ENCODE measurements at regions not wholly inside any gene's neighbourhood (a gene's known extent, or its start where the extent isn't known, plus 50 kb on each side); places are given as distances from the start of the nearest gene placed in this dataset.

GRCh38 chr5:58099257-58099656, 360.6 kb downstream of the PLK2 start:
- TF ChIP-seq, protein P1, sequence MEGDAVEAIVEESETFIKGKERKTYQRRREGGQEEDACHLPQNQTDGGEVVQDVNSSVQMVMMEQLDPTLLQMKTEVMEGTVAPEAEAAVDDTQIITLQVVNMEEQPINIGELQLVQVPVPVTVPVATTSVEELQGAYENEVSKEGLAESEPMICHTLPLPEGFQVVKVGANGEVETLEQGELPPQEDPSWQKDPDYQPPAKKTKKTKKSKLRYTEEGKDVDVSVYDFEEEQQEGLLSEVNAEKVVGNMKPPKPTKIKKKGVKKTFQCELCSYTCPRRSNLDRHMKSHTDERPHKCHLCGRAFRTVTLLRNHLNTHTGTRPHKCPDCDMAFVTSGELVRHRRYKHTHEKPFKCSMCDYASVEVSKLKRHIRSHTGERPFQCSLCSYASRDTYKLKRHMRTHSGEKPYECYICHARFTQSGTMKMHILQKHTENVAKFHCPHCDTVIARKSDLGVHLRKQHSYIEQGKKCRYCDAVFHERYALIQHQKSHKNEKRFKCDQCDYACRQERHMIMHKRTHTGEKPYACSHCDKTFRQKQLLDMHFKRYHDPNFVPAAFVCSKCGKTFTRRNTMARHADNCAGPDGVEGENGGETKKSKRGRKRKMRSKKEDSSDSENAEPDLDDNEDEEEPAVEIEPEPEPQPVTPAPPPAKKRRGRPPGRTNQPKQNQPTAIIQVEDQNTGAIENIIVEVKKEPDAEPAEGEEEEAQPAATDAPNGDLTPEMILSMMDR (IDR thresholded peaks at IDR 0.05) = no peak
- no peaks in the 10 kb centered on the region for H3K4me1 ChIP-seq

GRCh38 chr5:58094031-58094430, 365.9 kb downstream of the PLK2 start:
- DNase-seq (ENCODE audit: low spot score in 2 of 2) = no peak
- H3K4me3 ChIP-seq = no peak overlapping the region
- intact Hi-C loops (cut with DNase I) = no loop called here
- H3K4me1 ChIP-seq = no peaks in the 10 kb centered on the region
- H3K9me3 ChIP-seq = no peaks in the 10 kb centered on the region
- H3K36me3 ChIP-seq = no peaks in the 10 kb centered on the region
- TF ChIP-seq, protein P1 (IDR thresholded peaks at IDR 0.05) = no peak
- no peak overlapping the region for H3K27ac ChIP-seq
- no peaks in the 10 kb centered on the region for H3K27me3 ChIP-seq

More at GRCh38 chr5:58099257-58099656, 360.6 kb downstream of the PLK2 start:
- H3K36me3 ChIP-seq = no peaks in the 10 kb centered on the region
- H3K9me3 ChIP-seq = no peaks in the 10 kb centered on the region
- no peak overlapping the region for H3K27ac ChIP-seq
- no peak overlapping the region for H3K4me3 ChIP-seq
- no peak for DNase-seq (ENCODE audit: low spot score in 2 of 2)
- intact Hi-C loops (cut with DNase I) = no loop called here
- H3K27me3 ChIP-seq = no peaks in the 10 kb centered on the region

DNA sequence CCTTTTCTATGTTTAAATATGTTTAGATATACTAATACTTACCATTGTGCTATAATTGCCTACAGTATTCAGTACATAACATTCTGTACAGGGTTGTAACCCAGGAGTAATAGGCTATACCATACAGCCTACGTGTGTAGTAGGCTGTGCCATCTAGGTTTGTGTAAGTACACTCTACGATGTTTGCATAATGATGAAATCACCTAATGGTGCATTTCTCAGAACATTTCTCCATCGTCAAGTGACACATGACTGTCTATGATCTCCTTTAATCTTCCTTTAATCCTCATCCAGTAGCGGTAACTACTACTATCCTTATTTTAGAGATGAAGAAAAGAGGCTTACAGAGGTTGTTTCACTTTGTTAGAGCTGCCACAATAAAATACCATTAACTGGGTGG, 369.2 kb downstream of the PLK2 start:
- no peak for DNase-seq (ENCODE audit: low spot score in 2 of 2)
- H3K4me1 ChIP-seq = no peaks in the 10 kb centered on the region
- no peak overlapping the region for H3K27ac ChIP-seq
- H3K36me3 ChIP-seq = no peaks in the 10 kb centered on the region
- intact Hi-C loops (cut with DNase I) = no loop called here
- no peaks in the 10 kb centered on the region for H3K9me3 ChIP-seq
- H3K4me3 ChIP-seq = no peak overlapping the region
- no peaks in the 10 kb centered on the region for H3K27me3 ChIP-seq
- TF ChIP-seq, protein P1 (IDR thresholded peaks at IDR 0.05) = no peak

DNA sequence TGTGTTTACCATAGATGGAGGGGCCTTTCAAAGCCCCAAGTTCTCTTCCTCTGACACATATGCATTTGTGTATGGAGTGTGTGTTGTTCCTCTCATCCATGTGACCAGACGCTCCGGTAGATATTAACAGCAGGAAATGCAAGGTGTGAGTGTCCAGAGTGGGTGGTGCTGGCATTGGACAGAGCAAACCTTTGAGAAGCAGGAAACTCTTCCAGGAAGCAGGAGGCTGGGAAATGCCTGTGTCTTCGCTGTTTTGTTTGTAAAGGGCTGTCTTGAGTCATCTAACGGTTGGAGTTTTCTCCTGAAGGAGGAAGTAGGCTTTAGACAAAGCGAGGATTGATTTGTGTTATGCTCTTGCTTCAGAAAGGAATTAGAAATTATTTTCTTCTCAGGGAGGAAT, 370.9 kb downstream of the PLK2 start:
- Histone ChIP-seq H3K4me3 (no peak overlapping the region), H3K9me3 (no peaks in the 10 kb centered on the region), H3K27me3 (no peaks in the 10 kb centered on the region), H3K27ac (no peak overlapping the region), H3K4me1 (no peaks in the 10 kb centered on the region), H3K36me3 (no peaks in the 10 kb centered on the region)
- intact Hi-C loops (cut with DNase I) = no loop called here
- TF ChIP-seq, protein P1 (IDR thresholded peaks at IDR 0.05) = no peak
- DNase-seq (ENCODE audit: low spot score in 2 of 2) = no peak

GRCh38 chr5:58087905-58088304, 372.0 kb downstream of the PLK2 start:
- Histone ChIP-seq H3K27ac (no peak overlapping the region), H3K9me3 (no peaks in the 10 kb centered on the region), H3K27me3 (no peaks in the 10 kb centered on the region), H3K4me1 (no peaks in the 10 kb centered on the region), H3K36me3 (no peaks in the 10 kb centered on the region), H3K4me3 (no peak overlapping the region)
- TF ChIP-seq, protein P1 (IDR thresholded peaks at IDR 0.05) = no peak
- intact Hi-C loops (cut with DNase I) = no loop called here
- DNase-seq (ENCODE audit: low spot score in 2 of 2) = no peak

DNA sequence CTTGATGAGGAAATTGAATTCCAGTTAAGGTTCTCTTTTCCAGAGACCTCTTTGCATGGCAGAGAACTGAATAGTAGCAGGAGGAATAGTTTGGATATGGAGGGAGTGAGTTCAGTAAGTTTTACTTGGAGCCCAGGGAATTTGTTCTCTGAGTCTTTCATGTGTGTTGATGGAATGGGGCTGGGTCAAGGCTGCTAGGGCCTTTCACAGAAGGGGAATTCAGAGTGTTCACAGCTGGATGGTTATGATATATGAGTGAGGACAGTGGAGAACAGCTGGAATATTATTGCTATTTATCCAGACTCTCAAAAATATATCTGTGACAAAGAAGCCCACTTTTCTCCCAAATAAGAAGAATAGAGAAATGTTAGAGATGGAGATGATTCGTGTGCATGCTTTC, 372.8 kb downstream of the PLK2 start:
- DNase-seq (ENCODE audit: low spot score in 2 of 2) = no peak
- Histone ChIP-seq H3K4me1 (no peaks in the 10 kb centered on the region), H3K9me3 (no peaks in the 10 kb centered on the region), H3K36me3 (no peaks in the 10 kb centered on the region), H3K27ac (no peak overlapping the region), H3K4me3 (no peak overlapping the region), H3K27me3 (no peaks in the 10 kb centered on the region)
- TF ChIP-seq, protein P1 (IDR thresholded peaks at IDR 0.05) = no peak
- intact Hi-C loops (cut with DNase I) = no loop called here
